Vagina (tissue), 2 donors: ENCODE measurements at regions not wholly inside any gene's neighbourhood (a gene's known extent, or its start where the extent isn't known, plus 50 kb on each side); places are given as distances from the start of the nearest gene placed in this dataset.

ENCODE experiments used
- POLR2A ChIP-seq, 2 donors: fragments of 450-650 bp; IDR thresholded peaks; one replicate each; pipeline ENCODE4 v1.6.1; 2017; ENCODE audit warnings: antibody characterized with exemption in 2 of 2, mild to moderate bottlenecking in 2 of 2, moderate library complexity in 2 of 2
- POLR2AphosphoS5 ChIP-seq, 2 donors: sonication (generic); formaldehyde crosslinking; IDR thresholded peaks; one replicate each; pipeline ENCODE4 v1.9.0; 2017; ENCODE audit warnings: antibody characterized with exemption in 2 of 2, mild to moderate bottlenecking in 2 of 2, low read depth in 1 of 2; ENCODE audit not compliant: insufficient read depth in 1 of 2

GRCh38 chr3:147049305-147049704 lies 357.0 kb downstream of the ZIC4 start:
- TF ChIP-seq POLR2A (IDR thresholded peaks at IDR 0.05) (no peak), POLR2AphosphoS5 (IDR thresholded peaks at IDR 0.05; ENCODE audit: insufficient read depth in 1 of 2, low read depth in 1 of 2) (no peak)
